ENCODE measurements at regions not wholly inside any gene's neighbourhood (a gene's known extent, or its start where the extent isn't known, plus 50 kb on each side); places are given as distances from the start of the nearest gene placed in this dataset.

GRCh38 chr1:22332424-22332717 lies 119.3 kb upstream of the ZBTB40 start (continued):
- TF ChIP-seq PTBP1 (IDR thresholded peaks at IDR 0.05; ENCODE audit: low read depth, low read length, poor library complexity, severe bottlenecking) (no peak), ZXDC (CRISPR knock-in tag; IDR thresholded peaks at IDR 0.05) (no peak)

GRCh38 chr1:22332795-22333499 lies 118.7 kb upstream of the ZBTB40 start:
- Histone ChIP-seq H4K20me1 (ENCODE audit: insufficient read depth, low read length) (no peaks in the 10 kb centered on the region), H3K79me2 (ENCODE audit: insufficient read depth, low read length) (no peaks in the 10 kb centered on the region), H3K36me3 (replicated peaks in 1 of 2; ENCODE audit: control insufficient read depth in 1 of 2, insufficient read depth in 2 of 2, low read length in 2 of 2) (no peaks in the 10 kb centered on the region), H3K4me2 (ENCODE audit: low read depth, low read length) (no peak overlapping the region), H3K27me3 (ENCODE audit: control insufficient read depth in 1 of 2, insufficient read depth in 2 of 2, low read length in 2 of 2) (peaks cover 0 to 48% of the 10 kb centered on the region in 2 experiments; a peak in 3 of 5 replicates), H3K9ac (ENCODE audit: insufficient read depth, low read depth, low read length) (no peak overlapping the region), H3K4me3 (replicated peaks in 1 of 3; ENCODE audit: insufficient read depth in 1 of 3, low read depth in 2 of 3, low read length in 3 of 3) (no peak overlapping the region), H3K9me3 (ENCODE audit: low read length) (no peaks in the 10 kb centered on the region), H3K4me1 (ENCODE audit: insufficient read depth, low read length) (peaks cover 10% of the 10 kb centered on the region), H3K27ac (ENCODE audit: extremely low read length, insufficient read depth, low read length) (no peak overlapping the region), H2AFZ (ENCODE audit: low read length) (no peak overlapping the region)
- CTCF ChIA-PET (ENCODE audit: low intra/inter-chr PET ratio, low total read pairs), result no interaction called here
- intact Hi-C loops (cut with micrococcal nuclease; ENCODE audit: unreplicated experiment), result no loop called here
- FAIRE-seq (no peak), ATAC-seq (no peak), DNase-seq (ENCODE audit: low spot score) (no peak)
- in situ Hi-C loops (cut with HindIII; ENCODE audit: extremely low pct_ligation_motif_present, low pct_unique_long_range_greater_than_20kb), result no loop called here
- BruUV-seq (replicated peaks), result no TSS peak
- POLR2A ChIA-PET, result no interaction called here
- 26% methylated on average over 6 of the region's 6 CpGs for WGBS (ENCODE audit: low lambda C conversion rate)
- TF ChIP-seq MTA3 (CRISPR knock-in tag; IDR thresholded peaks at IDR 0.05) (no peak), CCDC6 (CRISPR knock-in tag; IDR thresholded peaks at IDR 0.05) (no peak), PTBP1 (IDR thresholded peaks at IDR 0.05; ENCODE audit: low read depth, low read length, poor library complexity, severe bottlenecking) (no peak), RFX5 (IDR thresholded peaks at IDR 0.05; ENCODE audit: low read depth, low read length) (no peak), ZNF720 (CRISPR knock-in tag; IDR thresholded peaks at IDR 0.05) (no peak), ZNF30 (CRISPR knock-in tag; IDR thresholded peaks at IDR 0.05) (no peak), ZNF510 (CRISPR knock-in tag; IDR thresholded peaks at IDR 0.05; ENCODE audit: low read depth) (no peak), GATAD1 (CRISPR knock-in tag; IDR thresholded peaks at IDR 0.05) (no peak), NFKBIZ (CRISPR knock-in tag; IDR thresholded peaks at IDR 0.05) (no peak), SP2 (CRISPR knock-in tag; IDR thresholded peaks at IDR 0.05) (no peak), ZBTB38 (CRISPR knock-in tag; IDR thresholded peaks at IDR 0.05) (no peak), TBP (CRISPR knock-in tag; IDR thresholded peaks at IDR 0.05) (no peak), AKNA (CRISPR knock-in tag; IDR thresholded peaks at IDR 0.05; ENCODE audit: borderline replicate concordance) (no peak), ZNF546 (CRISPR knock-in tag; conservative IDR thresholded peaks at IDR 0.05) (no peak)

Data from HepG2 (cell line).